Hematopoietic multipotent progenitor cell treated with erythropoietin and hydrocortisone succinate and interleukin-3 and kit ligand, for 8 days (in vitro differentiated cells): ENCODE measurements at regions not wholly inside any gene's neighbourhood (a gene's known extent, or its start where the extent isn't known, plus 50 kb on each side); places are given as distances from the start of the nearest gene placed in this dataset.
A peak's percentile ranks its signal among the peaks of the same experiment; 100 is the strongest.

Experiments
- DNase-seq: peaks from one replicate; pipeline ENCODE4 v3.0.0-alpha.2; 2015

- DNase-seq, result no peak
Observed at GRCh38 chr1:36641776-36642175, 159.1 kb upstream of the CSF3R start.

GRCh38 chr1:36639461-36639860 is 156.7 kb upstream of the CSF3R start:
- DNase-seq, result no peak

DNA sequence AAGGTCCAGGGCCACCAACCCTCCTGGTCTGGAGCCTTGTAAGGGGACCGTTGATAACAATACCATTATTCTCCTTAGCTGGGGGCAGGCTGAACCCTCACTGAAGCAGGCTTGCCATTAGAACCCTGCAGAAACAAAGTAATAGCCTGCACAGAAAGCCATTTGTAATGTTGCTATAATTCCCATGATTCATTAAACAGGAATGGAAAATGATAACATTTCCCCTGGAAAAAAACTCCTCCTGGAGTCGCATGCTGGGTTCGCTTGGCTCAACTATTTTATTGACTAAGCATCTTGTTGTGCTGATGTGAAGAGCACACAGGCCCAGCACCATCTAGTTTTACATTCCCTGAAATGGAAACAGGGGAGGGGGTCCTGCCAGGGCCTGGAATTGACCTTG is 155.6 kb upstream of the CSF3R start:
- no peak for DNase-seq

GRCh38 chr1:36636206-36636605 is 153.5 kb upstream of the CSF3R start:
- no peak for DNase-seq

GRCh38 chr1:36635284-36635683 is 152.6 kb upstream of the CSF3R start:
- DNase-seq, result no peak

- DNase-seq, result no peak
Observed at GRCh38 chr1:36628804-36629203, 146.1 kb upstream of the CSF3R start.

- no peak for DNase-seq
Observed at GRCh38 chr1:36626435-36626834, 143.7 kb upstream of the CSF3R start.

DNA sequence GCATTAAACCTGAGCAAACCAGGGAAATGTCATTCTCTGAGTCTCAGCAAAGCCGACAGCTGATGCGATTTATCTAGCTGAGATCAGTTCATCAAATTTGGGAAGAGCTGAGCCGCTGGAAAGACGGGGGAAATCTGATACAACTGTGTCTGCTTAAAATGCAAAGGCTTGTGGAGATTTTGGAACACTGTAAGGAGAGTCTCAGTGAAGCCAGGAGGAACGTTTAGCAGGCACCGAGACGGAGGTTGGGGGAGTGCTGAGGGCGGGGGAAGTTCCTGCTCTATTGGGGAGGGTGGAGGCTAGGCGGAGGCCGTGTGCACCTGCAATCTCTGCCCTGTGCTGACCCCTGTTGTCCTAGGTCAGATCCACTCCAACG is 143.2 kb upstream of the CSF3R start:
- DNase-seq, result no peak

DNA sequence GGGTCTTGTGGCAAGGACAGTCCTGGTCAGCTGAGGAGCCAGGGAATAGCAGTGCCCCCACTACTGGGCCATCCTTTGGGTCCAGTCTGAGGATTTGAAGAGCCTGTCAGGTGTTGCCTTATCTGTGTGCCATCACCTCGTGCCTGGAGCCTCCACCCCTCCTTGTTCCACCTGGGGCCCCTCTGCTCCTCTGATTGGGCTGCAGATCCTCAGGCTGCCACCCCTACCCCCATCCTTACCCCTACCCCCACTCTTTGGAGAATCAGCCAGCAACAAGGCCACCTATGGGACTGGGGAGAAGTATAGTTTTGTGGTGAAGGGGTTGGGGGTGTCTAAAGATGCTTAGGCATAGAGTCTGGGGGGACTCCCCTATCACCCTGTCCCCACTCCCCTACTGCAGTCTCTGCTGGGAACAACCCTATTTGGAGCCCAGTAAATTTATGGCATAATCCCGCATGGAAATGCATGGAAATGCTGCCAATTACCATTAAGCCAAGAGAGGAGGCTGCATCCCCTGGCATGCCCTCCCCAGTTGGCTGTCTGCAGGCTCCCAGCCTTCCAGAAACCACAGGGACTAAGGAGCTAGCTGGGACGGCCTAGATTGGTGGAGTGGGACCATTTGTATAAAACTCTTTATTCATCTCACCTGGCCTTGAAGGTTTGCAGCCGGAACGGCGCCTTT is 142.7 kb upstream of the CSF3R start:
- no peak for DNase-seq

DNA sequence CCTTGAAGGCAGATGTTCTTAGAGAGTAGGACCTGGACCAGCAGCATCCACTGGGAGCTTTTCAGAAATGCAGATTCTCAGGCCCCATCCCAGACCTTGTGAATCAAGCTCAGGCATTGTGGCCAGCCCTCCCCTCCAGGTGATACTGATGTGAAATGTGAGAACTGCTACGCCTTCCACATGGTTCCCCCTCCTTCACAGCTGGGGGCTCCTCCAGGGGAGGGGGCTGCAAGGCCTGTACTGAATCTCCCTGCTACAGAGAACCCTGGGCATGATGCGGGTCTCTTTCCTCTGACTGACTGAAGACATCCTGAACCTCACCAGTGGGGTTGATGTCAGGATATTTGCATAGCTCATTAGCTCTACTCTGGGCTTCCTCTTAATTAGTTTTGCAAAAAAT is 141.8 kb upstream of the CSF3R start:
- no peak for DNase-seq

- no peak for DNase-seq
Observed at GRCh38 chr1:36622741-36623648, 140.3 kb upstream of the CSF3R start.

DNA sequence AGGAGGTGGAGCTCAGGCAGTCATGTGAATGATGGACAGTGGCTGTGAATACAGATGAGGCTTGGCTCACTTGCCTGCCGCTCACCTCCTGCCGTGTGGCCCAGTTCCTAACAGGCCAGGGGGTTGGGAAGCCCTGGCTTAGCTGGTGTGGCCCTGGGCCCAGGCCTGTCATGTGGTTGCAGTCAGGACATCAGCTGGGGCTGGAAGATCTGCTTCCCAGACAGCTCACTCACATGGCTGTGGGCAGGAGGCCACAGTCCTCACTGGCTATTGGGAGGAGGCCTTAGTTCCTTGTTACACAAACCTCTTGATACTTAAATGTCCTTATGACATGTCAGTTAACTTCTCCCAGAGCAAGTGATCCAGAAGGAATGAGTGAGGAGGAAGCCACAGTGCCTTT is 138.8 kb upstream of the CSF3R start:
- DNase-seq, result no peak

DNA sequence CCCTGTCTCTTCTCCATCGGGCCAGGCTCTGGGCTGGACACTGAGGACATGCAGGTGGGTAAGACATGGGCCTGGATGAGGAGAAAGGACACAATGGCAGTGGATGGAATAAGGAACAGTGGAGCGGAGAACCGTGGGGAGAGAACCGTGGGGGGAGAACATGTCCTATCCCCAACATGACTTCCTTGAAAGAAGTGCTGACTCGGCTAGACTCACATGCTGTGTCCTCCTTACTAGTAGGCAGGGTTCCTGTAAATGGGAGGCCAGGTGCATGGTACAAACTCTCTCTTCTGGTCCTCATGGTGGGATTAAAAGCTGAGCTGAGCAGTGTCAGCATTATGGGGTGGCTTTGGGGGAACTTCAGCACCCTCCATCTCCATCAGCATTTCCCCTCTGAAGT is 137.4 kb upstream of the CSF3R start:
- no peak for DNase-seq

DNA sequence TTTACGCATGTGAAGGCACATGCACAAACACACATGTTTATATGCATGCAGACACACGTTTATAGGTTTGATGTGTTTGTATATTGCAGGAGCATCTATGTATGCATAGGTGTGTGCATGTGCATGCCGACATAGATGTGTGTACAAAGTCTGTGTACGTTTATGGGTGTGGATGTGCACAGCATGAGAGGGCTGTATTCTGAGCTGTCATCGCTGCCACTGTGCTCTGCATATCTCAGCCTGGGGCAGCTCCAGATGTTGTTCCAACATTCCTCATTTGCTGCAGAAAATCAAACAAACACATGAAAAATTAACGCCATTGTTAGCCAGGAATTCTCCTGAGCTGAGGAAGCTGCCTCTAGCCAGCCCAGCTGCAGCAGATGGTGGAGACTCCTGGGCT is 132.3 kb upstream of the CSF3R start:
- no peak for DNase-seq

- DNase-seq, result no peak
Observed at GRCh38 chr1:36614571-36614970, 131.9 kb upstream of the CSF3R start.

DNA sequence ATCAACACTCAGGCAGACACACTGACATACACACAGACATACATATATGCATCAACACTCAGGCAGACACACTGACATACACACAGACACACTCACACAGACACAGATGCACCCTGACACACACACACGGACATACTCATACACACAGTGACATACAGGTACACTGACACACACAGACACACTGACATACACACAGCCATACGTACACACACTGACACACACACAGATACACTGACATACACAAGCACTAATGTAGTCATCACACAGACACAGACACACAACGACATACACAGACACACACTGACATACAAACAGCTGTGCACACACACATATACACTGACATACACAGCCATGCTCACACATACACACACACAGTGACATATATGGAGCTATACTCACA is 131.0 kb upstream of the CSF3R start:
- no peak for DNase-seq

DNA sequence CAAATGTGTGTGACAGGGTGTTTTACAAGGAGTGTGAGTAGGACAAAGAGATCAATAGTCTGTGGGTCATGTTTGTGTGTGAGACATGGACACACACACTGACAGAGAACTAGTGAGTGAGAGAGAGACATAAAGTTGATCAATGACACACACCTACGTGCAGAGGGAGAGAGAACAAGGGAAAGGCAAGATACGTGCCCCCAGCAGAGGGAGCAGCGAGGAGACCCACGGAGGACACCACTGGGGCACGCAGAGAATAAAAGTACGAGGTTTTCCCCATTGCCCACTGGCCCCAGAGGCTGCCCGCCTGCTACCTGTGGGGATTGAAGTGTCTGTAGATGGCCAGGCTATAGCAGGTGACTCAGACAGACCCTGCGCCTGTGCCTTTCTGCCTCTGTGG is 130.2 kb upstream of the CSF3R start:
- DNase-seq, result no peak

- DNase-seq, result no peak
Observed at GRCh38 chr1:36612121-36612520, 129.4 kb upstream of the CSF3R start.

DNA sequence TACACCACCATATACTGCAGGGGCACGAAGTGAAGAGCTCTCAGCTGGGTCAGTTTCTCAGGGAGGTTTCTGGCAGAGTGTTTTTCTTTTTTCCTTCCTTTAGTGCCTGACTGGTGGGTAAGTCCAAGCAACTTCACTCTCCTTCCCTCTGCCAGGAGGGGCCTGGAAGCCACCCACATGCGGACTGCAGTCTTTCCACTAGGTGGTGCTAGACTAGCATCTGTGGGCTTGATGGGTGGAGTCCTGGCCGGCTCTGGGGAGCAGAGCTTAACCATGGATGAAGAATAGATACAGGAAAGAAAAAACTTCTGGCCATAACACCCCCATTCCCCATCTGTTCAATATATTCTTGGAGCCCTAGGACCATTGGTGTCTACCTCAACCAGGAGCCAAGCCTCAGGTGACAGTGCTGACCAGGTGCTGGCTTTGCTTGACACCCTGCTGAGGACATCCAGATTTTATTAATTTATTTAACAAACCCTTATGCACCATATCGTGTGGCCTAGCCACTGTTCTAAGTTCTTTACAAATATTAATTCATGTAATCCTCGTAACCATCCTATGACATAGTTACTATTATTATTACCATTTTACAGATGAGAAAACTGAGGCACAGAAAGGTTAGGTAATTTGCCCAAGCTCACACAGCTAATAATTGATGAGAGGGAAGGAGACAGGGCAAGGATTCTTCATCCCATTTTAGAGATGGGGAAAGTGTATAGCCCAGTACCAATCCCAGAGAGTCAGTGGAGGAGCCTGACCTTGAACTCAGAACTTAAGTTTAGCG is 126.7 kb upstream of the CSF3R start:
- peak; percentile 69 for DNase-seq

DNA sequence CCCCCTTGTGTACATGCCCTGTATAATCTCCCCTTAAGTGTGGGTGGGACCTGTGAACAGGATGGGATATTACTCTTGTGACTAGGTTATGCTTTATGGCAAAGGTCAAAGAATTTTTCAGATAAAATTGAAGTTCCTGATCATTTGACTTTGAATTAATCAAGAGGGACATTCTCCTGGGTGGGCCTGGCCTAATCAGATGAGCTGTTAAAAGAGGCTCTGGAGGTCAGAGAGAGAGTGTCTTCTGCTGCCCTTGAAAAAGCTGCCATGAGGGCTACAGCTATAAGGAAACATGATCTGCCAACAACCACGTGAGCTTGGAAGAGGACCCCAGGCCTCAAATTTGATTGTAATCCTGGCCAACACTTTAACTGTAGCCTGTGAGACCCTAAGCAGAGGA is 125.6 kb upstream of the CSF3R start:
- no peak for DNase-seq

DNA sequence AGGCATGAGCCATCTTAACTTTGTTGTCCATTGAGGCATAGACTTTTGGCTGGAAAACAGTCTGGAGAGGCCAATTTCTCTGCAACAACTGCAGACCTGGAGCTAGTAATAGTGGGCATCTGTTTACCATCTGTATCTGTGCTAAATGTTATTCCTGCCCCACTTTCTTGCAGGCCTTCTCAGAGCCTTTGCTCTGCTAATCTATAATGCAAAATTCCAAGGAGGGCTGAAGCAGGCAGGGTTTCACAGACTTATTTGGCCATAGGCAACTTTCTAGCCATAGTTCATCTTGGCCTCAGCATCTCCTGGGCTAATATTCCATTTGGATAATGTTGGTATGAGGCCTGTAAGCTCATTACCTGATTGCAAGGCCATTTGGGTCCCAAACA is 124.5 kb upstream of the CSF3R start:
- DNase-seq, result no peak

- DNase-seq, result no peak
Observed at GRCh38 chr1:36606641-36607262, 124.0 kb upstream of the CSF3R start.

GRCh38 chr1:36605942-36606640 is 123.4 kb upstream of the CSF3R start:
- no peak for DNase-seq
